ENCODE measurements at regions not wholly inside any gene's neighbourhood (a gene's known extent, or its start where the extent isn't known, plus 50 kb on each side); places are given as distances from the start of the nearest gene placed in this dataset.
"Not testable (repeated sequence)": the region's sequence is repeated elsewhere in the genome, so short reads cannot be mapped to it uniquely, and the experiment has no call there.

GRCh38 chr4:174388461-174389145 lies 104.9 kb downstream of the CEP44 start:
- no peaks in the 10 kb centered on the region for H3K36me3 Mint-ChIP-seq (ENCODE audit: low read depth)
- H3K4me1 Mint-ChIP-seq (ENCODE audit: low read depth) = no peaks in the 10 kb centered on the region

GRCh38 chr4:174387721-174388120 lies 104.0 kb downstream of the CEP44 start:
- Mint-ChIP-seq H3K36me3 (ENCODE audit: low read depth) (no peaks in the 10 kb centered on the region), H3K4me3 (no peak overlapping the region), H3K4me1 (ENCODE audit: low read depth) (no peaks in the 10 kb centered on the region), H3K9me3 (no peaks in the 10 kb centered on the region), H3K27me3 (ENCODE audit: low read depth) (peaks cover 1% of the 10 kb centered on the region), H3K27ac (no peak overlapping the region)
- DNase-seq (ENCODE audit: low spot score) = no peak

More at GRCh38 chr4:174388461-174389145, 104.9 kb downstream of the CEP44 start:
- Mint-ChIP-seq H3K27me3 (ENCODE audit: low read depth) (peaks cover 1% of the 10 kb centered on the region), H3K4me3 (no peak overlapping the region), H3K9me3 (no peaks in the 10 kb centered on the region), H3K27ac (no peak overlapping the region)
- no peak for DNase-seq (ENCODE audit: low spot score)

- Mint-ChIP-seq H3K9me3 (no peaks in the 10 kb centered on the region), H3K27ac (no peak overlapping the region), H3K36me3 (ENCODE audit: low read depth) (no peaks in the 10 kb centered on the region), H3K4me1 (ENCODE audit: low read depth) (no peaks in the 10 kb centered on the region), H3K4me3 (no peak overlapping the region), H3K27me3 (ENCODE audit: low read depth) (peaks cover 1% of the 10 kb centered on the region)
- DNase-seq (ENCODE audit: low spot score) = no peak
These were observed 103.4 kb downstream of the CEP44 start for GRCh38 chr4:174387143-174387542.

GRCh38 chr4:174383783-174384182 lies 100.1 kb downstream of the CEP44 start:
- Mint-ChIP-seq H3K36me3 (ENCODE audit: low read depth) (no peaks in the 10 kb centered on the region), H3K9me3 (no peaks in the 10 kb centered on the region), H3K4me3 (no peak overlapping the region), H3K27ac (no peak overlapping the region), H3K27me3 (ENCODE audit: low read depth) (peaks cover 4% of the 10 kb centered on the region), H3K4me1 (ENCODE audit: low read depth) (no peaks in the 10 kb centered on the region)
- no peak for DNase-seq (ENCODE audit: low spot score)

GRCh38 chr4:174382938-174383605 lies 99.4 kb downstream of the CEP44 start:
- H3K9me3 Mint-ChIP-seq; H3K27ac Mint-ChIP-seq; H3K27me3 Mint-ChIP-seq (ENCODE audit: low read depth); H3K4me1 Mint-ChIP-seq (ENCODE audit: low read depth); H3K36me3 Mint-ChIP-seq (ENCODE audit: low read depth); DNase-seq (ENCODE audit: low spot score); H3K4me3 Mint-ChIP-seq: not testable (repeated sequence)
